22Rv1 (cell line): ENCODE measurements at regions not wholly inside any gene's neighbourhood (a gene's known extent, or its start where the extent isn't known, plus 50 kb on each side); places are given as distances from the start of the nearest gene placed in this dataset.
A peak's percentile ranks its signal among the peaks of the same experiment; 100 is the strongest.

ENCODE experiments used
- H3K27ac ChIP-seq: fragments of 450-650 bp; 2 replicates; pipeline ENCODE4 v1.5.1; 2017
- ZFX ChIP-seq: fragments of 450-650 bp; IDR thresholded peaks from 2 replicates; pipeline ENCODE4 v1.6.1; 2017; ENCODE audit warnings: antibody characterized with exemption, borderline replicate concordance
- TF ChIP-seq, protein P1 (sequence below): fragments of 450-650 bp; IDR thresholded peaks from 2 replicates; pipeline ENCODE4 v1.5.1; 2017; ENCODE audit warnings: mild to moderate bottlenecking

DNA sequence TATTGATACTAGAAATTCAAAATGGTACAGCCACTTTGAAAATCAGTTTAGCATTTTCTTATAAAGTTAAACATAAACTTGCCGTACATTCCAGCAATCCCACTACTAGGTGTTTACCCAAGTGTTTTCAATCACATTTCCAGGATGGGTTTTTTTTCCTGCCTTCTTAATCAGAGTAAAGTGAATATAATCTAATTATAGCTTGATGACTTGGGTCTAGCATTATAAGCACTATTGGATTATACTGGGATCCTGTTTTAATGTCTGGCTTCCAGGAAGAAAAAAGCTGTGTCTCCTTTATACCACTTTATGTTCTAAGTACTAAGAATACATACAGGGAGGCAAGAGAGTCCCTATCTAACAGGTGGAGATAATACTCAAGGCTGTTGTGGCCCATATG lies 103.3 kb upstream of the KLHL13 start:
- H3K27ac ChIP-seq: no peak overlapping the region

DNA sequence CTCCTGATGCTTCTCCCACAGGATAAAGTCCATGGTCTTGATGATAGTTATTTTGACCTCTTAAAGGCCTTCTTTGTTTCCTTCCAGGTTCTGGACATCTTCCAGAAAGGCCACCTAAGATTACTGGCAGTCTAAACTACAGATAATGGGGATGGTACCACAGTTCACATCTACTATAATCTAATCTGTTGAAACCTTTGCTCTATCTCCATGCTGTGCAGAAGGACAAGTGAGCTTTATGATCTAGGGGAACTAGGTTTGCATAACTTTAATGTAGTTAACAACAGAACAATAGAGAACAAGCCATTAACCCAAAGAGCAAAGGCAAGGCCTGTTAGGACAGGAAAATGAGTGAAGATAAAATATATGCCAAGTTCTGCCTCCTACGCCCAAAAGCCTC lies 103.9 kb upstream of the KLHL13 start:
- no peak overlapping the region for H3K27ac ChIP-seq
- no peak for TF ChIP-seq ZFX
- TF ChIP-seq, protein P1, sequence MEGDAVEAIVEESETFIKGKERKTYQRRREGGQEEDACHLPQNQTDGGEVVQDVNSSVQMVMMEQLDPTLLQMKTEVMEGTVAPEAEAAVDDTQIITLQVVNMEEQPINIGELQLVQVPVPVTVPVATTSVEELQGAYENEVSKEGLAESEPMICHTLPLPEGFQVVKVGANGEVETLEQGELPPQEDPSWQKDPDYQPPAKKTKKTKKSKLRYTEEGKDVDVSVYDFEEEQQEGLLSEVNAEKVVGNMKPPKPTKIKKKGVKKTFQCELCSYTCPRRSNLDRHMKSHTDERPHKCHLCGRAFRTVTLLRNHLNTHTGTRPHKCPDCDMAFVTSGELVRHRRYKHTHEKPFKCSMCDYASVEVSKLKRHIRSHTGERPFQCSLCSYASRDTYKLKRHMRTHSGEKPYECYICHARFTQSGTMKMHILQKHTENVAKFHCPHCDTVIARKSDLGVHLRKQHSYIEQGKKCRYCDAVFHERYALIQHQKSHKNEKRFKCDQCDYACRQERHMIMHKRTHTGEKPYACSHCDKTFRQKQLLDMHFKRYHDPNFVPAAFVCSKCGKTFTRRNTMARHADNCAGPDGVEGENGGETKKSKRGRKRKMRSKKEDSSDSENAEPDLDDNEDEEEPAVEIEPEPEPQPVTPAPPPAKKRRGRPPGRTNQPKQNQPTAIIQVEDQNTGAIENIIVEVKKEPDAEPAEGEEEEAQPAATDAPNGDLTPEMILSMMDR: no peak

More for the DNA sequence above, 103.3 kb upstream of the KLHL13 start:
- TF ChIP-seq, protein P1: no peak
- TF ChIP-seq ZFX: no peak

DNA sequence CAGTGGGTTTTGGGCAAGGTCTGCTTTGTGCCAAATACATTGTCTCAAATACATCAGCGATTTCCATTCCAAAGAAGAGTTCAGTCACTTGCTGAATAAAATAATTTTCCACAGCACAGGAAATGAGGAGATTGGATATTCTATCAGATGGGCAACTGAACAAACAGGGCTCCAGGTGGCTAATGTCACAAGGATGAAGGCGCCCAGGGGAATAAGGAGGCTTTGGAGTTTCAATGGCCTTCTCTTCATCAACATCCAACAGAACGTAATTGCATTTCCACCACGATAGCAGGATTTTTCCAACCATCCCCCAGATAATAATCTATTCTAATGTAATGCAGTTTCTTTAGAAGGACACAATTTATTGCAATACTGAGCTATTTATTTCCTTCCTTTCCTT lies 104.7 kb upstream of the KLHL13 start:
- no peak overlapping the region for H3K27ac ChIP-seq
- TF ChIP-seq, protein P1: no peak
- no peak for TF ChIP-seq ZFX

DNA sequence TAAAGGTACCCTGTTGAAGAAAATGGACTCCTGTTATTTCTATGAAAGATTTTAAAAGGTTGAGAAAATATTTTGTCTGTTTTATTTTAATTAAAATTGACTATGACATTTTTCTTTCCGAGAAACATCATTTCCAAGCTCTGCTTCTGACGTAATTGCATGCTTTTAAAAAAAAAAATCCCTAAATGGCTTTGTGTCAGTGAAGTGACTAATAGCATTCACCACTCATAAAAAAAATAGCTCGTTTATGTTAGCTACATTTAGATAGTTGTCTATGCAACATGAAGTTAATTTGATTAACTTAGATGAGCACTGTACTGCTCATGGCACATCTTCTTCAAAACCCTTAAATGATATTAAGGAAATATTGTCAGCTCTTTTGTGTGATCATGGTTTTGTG lies 105.1 kb upstream of the KLHL13 start:
- no peak overlapping the region for H3K27ac ChIP-seq
- TF ChIP-seq, protein P1: no peak
- no peak for TF ChIP-seq ZFX

DNA sequence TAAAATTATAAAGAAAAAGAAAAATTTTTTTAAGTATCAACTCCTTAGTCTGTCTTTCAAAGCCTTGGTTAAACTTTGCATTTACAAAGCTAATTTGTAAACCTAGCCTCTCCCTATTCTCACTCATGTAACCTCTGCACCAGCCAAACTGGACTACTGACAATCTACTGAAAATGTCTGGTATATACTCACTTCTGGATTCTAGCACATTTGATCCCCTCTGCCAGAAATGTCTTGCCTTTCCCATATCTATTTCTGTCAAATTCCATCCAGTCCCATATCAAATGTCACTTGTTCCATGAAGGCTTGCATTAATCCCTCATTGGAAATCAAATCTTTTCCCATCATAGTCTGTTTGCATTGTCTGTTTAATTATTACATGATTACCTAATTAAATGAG lies 105.8 kb upstream of the KLHL13 start:
- TF ChIP-seq, protein P1: no peak
- TF ChIP-seq ZFX: no peak
- H3K27ac ChIP-seq: no peak overlapping the region

DNA sequence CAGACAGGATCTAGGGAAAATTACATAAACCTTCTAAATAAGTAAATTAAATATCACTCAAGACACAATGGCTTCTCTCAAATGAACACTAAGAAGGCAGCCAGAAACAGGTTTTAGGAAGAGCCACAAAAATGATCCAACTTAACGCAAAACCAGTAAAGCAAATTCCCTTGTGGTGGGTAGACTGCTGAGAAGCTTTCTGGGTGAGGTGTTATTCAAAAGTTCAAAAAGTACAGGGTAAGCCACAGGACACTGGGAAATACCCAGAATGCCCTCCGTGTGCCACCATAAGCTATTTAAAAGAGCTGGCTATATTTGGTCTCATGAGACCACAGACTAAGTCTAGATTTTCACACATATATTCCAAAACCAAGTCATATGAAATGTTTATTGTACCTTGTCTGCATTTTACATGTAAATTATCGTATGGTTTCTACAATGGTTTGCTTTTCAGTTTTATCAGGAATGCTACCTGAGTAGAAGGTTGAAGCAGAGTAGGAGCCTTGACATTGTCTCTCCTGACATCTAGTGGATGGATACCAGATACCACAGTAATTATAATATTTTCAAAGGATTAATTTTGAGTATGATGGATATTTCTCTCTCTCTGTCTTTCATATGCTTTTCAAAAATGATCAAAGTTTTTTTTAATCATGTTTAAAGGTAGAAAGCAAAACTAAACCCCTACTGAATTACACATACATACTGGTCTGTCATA lies 109.3 kb upstream of the KLHL13 start:
- TF ChIP-seq ZFX: no peak
- TF ChIP-seq, protein P1: peak; percentile 62
- H3K27ac ChIP-seq: no peak overlapping the region

DNA sequence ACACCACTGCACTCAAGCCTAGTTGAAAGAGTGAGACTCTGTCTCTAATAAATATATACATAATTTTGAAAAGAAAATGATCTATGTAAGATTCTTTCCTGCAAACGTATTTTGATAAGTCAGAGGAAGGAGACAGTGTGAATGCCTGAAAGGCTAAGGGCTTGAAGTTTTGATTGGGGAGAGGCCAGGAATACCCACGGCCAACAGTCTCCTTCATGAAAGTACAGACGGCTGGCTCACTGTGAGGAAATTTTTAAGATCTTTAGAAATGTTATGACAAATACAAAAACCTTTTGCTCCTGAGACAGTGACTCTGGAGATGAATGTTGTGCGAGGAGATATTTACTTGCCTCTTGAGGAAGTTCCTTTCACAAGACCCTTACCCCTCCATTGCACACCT lies 111.4 kb upstream of the KLHL13 start:
- H3K27ac ChIP-seq: no peak overlapping the region
- no peak for TF ChIP-seq ZFX
- TF ChIP-seq, protein P1: no peak
